Omental fat pad (tissue), 3 donors: ENCODE measurements at regions not wholly inside any gene's neighbourhood (a gene's known extent, or its start where the extent isn't known, plus 50 kb on each side); places are given as distances from the start of the nearest gene placed in this dataset.
A peak's percentile ranks its signal among the peaks of the same experiment; 100 is the strongest.

ENCODE experiments used
- ATAC-seq: fragments of 150-250 bp; one replicate; pipeline ENCODE4 v1.9.1; 2016; ENCODE audit warnings: mild to moderate bottlenecking, moderate library complexity; ENCODE audit not compliant: low FRiP score
- DNase-seq: peaks from one replicate; pipeline ENCODE4 v3.0.0-alpha.2; 2019; ENCODE audit warnings: low spot score
- TF ChIP-seq, protein P1 (sequence below), 3 donors: fragments of 450-650 bp; IDR thresholded peaks; one replicate each; pipeline ENCODE4 v1.5.1; 2016 to 2017; ENCODE audit warnings: antibody characterized with exemption in 3 of 3, mild to moderate bottlenecking in 3 of 3, moderate library complexity in 2 of 3

DNA sequence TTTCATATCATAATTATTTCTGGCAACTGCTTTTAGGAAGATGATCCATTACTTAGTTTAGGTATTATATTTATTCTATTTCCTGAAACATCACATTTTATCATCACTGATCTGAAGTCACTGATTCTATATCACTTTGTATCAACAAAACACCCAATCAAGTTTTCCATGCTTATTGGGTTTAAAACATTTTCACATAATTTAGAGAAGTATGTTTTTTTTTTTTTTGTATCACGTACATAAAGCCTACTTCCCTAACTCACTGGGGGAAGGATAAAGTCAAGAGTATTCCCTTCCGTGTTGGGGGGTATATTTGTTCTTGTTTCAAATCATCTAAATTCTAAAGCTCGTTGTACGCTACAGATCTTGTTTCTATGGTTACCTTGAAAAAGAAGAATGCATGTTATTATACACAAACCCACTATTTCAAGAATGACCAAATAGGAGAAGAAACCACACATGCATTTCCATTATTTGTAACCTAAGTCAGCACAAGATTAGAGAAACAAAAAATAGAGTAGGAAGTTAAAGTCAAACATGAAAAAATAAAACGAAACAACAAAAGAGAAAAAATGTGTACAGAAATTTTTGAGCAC is 637.2 kb upstream of the MIR17HG start:
- TF ChIP-seq, protein P1, sequence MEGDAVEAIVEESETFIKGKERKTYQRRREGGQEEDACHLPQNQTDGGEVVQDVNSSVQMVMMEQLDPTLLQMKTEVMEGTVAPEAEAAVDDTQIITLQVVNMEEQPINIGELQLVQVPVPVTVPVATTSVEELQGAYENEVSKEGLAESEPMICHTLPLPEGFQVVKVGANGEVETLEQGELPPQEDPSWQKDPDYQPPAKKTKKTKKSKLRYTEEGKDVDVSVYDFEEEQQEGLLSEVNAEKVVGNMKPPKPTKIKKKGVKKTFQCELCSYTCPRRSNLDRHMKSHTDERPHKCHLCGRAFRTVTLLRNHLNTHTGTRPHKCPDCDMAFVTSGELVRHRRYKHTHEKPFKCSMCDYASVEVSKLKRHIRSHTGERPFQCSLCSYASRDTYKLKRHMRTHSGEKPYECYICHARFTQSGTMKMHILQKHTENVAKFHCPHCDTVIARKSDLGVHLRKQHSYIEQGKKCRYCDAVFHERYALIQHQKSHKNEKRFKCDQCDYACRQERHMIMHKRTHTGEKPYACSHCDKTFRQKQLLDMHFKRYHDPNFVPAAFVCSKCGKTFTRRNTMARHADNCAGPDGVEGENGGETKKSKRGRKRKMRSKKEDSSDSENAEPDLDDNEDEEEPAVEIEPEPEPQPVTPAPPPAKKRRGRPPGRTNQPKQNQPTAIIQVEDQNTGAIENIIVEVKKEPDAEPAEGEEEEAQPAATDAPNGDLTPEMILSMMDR (IDR thresholded peaks at IDR 0.05), result no peak
- DNase-seq (no peak), ATAC-seq (no peak)

DNA sequence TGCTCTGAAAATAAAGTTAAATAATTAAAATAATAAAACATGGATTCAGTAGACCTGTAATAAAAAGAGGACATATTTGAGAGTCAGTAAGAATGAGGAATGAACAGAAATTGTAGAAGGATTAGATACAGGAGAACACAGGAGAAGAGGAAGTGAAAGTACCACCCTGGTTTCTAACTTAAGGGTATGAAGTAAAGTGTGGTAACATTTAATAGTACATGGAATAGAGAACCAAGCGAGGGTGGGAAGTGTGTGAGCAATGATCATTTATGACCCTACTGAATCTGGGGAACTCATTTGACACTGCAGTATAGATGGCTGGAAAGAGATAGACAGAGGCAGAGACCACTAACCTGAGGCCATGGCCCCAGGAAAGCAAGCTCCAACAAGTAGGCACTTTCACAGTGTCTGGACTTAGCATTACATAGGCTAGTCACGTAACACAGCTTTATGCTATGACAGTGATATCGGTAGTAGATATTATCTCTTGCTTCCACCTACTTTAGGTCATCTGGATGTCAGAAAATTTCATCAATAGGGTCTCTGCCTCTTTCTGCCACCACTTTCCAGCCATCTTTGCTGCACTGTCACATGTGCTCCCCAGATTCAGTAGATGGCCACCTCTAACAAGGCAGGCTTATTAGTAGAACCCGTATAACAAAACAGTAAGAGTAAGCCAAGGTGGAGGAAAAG is 633.9 kb upstream of the MIR17HG start:
- ATAC-seq (no peak), DNase-seq (no peak)
- TF ChIP-seq, protein P1 (IDR thresholded peaks at IDR 0.05), result no peak

DNA sequence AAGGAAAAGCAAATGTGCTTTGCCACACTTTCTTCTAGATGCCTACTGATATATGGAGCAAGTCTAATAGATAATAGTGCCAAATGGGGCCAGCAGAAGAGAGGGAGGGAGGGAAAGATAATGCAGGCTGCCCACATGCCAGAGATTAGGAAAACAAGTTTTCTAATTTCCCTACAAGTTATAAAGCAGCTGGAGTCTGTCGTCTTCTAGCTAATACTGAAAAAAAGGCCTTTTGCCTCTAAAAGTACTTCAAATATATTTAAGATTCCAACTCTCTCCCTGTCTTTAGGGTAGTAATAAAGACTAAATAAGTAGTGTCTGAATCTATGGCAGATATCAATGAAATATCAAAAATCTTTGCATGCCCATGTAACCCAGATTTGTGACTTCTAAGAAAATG is 632.0 kb upstream of the MIR17HG start:
- DNase-seq (no peak), ATAC-seq (no peak)
- TF ChIP-seq, protein P1 (IDR thresholded peaks at IDR 0.05), result no peak

DNA sequence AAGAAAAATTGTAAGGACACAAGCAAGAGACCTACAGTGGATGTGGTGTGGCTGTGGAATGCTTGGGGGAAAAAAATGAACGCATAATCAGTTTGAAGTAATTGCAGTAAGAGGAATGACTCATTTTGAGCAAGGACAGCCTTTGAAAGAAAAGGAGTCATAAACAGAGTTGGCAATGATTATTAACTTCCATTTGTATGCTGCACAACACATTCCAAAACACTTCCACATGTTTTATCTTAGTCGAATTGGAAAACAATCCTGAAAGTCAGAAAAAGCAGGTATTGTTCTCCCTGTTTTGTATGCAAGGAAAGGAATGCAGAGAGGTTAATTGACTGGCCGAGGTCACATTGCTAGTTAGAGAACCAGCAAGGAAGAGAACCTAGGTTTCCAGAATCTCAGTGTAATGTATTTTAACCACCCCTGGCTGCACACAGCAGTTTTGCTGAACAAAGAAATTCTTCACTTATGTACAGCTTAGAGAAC is 630.0 kb upstream of the MIR17HG start:
- DNase-seq, result no peak
- TF ChIP-seq, protein P1 (IDR thresholded peaks at IDR 0.05), result no peak
- peak; percentile 94 for ATAC-seq

DNA sequence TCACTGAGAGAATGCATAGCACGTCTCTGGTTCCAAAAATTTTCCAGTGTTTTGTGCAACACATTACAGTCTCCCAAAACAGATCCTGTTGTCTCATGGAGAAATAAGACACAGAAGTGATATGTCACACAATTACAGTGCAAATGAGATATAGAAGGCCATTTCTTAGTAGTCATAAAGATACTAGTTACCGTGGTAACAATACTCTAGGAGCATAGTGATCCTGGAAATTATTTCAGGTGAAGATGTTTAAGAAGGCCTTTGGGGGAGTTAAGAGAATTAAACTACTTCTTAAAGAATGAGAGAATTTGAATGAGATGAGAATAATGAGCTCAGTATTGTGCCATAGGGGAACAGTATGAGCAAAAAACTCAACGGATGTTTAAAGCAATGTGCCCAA is 628.0 kb upstream of the MIR17HG start:
- ATAC-seq, result no peak
- TF ChIP-seq, protein P1 (IDR thresholded peaks at IDR 0.05), result no peak
- no peak for DNase-seq

DNA sequence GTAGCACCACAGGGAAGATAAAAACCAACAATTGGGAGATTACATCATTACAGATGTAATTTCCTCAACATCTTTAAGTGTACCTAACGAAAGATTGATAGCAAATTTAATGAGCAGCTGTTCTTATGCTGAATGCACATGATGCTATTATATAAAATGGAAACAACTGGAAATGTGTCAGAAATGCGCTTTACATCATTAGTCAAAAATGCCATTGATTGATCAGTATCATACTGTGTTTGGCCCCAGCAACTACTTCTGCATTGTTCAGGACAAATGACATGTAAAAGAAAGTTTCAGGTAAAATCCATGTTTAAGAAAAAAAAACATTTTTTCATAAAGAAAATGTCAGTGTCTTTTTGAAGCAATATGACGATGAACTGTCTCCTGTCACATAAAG is 625.5 kb upstream of the MIR17HG start:
- DNase-seq (no peak), ATAC-seq (no peak)
- TF ChIP-seq, protein P1 (IDR thresholded peaks at IDR 0.05), result no peak

DNA sequence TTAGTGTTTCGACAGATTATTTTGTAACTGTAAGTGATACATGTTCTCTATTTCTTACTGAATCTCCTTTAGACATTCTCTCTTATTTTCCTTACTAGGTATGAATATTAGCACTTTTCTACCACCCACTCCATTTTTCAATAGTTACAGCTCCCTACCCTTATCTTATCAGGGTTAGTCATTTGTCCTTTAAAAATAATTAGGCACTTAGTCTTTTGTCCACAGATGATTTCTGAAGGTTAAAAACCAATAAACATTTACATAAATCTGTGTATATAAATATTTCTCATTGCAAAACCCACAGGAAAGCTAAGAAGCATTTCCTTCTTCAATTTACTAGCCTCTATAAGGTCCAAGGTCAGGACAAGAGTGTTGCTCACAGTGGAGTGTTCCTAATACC is 624.1 kb upstream of the MIR17HG start:
- TF ChIP-seq, protein P1 (IDR thresholded peaks at IDR 0.05), result no peak
- no peak for DNase-seq
- no peak for ATAC-seq
